MM.1S (cell line): ENCODE measurements at regions not wholly inside any gene's neighbourhood (a gene's known extent, or its start where the extent isn't known, plus 50 kb on each side); places are given as distances from the start of the nearest gene placed in this dataset.

Experiments used
- EZH2 ChIP-seq: fragments of 300-600 bp; sonication (generic); optimal IDR thresholded peaks from 2 replicates; pipeline ENCODE3; 2017; ENCODE audit warnings: low read depth, mild to moderate bottlenecking, antibody characterized with exemption, low read length, mixed read lengths
- EZH2phosphoT487 ChIP-seq: fragments of 300-600 bp; sonication (generic); IDR thresholded peaks from 2 replicates; pipeline ENCODE4 v1.6.1; 2018; ENCODE audit warnings: antibody characterized with exemption, low read length
- TF ChIP-seq, protein P1 (sequence below): fragments of 300-600 bp; sonication (generic); IDR thresholded peaks from 2 replicates; pipeline ENCODE4 v1.5.1; 2016; ENCODE audit warnings: antibody characterized with exemption, low read length, mixed read lengths

DNA sequence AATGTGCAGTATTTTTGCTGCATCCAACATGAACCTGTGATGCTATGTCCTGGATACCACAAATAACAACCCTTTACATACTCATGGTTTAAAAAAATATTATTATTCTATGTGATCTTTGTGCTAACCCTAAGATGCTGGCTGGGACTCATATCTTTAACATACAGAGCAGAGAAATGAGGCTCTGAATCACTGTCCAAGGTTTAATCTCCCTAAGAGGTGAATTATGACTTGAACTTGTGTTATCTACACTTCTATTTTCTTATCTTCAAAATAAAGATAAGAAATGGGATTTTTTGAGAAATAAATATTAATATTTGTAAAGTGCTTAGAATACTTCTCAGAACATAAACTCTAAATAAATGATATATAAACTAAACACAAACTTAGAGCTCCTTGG, 68.8 kb upstream of the GRIA1 start:
- TF ChIP-seq EZH2 (no peak), EZH2phosphoT487 (no peak)
- TF ChIP-seq, protein P1, sequence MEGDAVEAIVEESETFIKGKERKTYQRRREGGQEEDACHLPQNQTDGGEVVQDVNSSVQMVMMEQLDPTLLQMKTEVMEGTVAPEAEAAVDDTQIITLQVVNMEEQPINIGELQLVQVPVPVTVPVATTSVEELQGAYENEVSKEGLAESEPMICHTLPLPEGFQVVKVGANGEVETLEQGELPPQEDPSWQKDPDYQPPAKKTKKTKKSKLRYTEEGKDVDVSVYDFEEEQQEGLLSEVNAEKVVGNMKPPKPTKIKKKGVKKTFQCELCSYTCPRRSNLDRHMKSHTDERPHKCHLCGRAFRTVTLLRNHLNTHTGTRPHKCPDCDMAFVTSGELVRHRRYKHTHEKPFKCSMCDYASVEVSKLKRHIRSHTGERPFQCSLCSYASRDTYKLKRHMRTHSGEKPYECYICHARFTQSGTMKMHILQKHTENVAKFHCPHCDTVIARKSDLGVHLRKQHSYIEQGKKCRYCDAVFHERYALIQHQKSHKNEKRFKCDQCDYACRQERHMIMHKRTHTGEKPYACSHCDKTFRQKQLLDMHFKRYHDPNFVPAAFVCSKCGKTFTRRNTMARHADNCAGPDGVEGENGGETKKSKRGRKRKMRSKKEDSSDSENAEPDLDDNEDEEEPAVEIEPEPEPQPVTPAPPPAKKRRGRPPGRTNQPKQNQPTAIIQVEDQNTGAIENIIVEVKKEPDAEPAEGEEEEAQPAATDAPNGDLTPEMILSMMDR: no peak
